Suprapubic skin (tissue), 4 donors: ENCODE measurements at regions not wholly inside any gene's neighbourhood (a gene's known extent, or its start where the extent isn't known, plus 50 kb on each side); places are given as distances from the start of the nearest gene placed in this dataset.

Experiments used
- DNase-seq, 2 donors: peaks; one replicate each; pipeline ENCODE4 v3.0.0-alpha.2; 2019; ENCODE audit warnings: low spot score in 2 of 2
- H3K27ac ChIP-seq: fragments of 200-600 bp; sonication (generic); one replicate; pipeline ENCODE4 v1.5.1; 2019
- H3K27me3 ChIP-seq: fragments of 200-600 bp; sonication (generic); one replicate; pipeline ENCODE4 v1.5.1; 2019
- H3K36me3 ChIP-seq: fragments of 200-600 bp; sonication (generic); one replicate; pipeline ENCODE4 v1.5.1; 2019
- H3K4me1 ChIP-seq: fragments of 200-600 bp; sonication (generic); one replicate; pipeline ENCODE4 v1.5.1; 2019
- H3K4me3 ChIP-seq: fragments of 200-600 bp; sonication (generic); one replicate; pipeline ENCODE4 v1.5.1; 2019; ENCODE audit warnings: mild to moderate bottlenecking
- H3K9me3 ChIP-seq: fragments of 200-600 bp; sonication (generic); one replicate; pipeline ENCODE4 v1.5.1; 2019
- EP300 ChIP-seq: sonication (generic); formaldehyde crosslinking; IDR thresholded peaks from one replicate; pipeline ENCODE4 v1.6.1; 2017; ENCODE audit warnings: antibody characterized with exemption
- POLR2A ChIP-seq, 2 donors: fragments of 450-650 bp; IDR thresholded peaks; one replicate each; pipeline ENCODE4 v1.6.1; 2017; ENCODE audit warnings: antibody characterized with exemption in 2 of 2, mild to moderate bottlenecking in 2 of 2, moderate library complexity in 2 of 2
- POLR2AphosphoS5 ChIP-seq, 3 donors: sonication (generic); formaldehyde crosslinking; IDR thresholded peaks; one replicate each; pipeline ENCODE4 v1.6.1; 2017; ENCODE audit warnings: antibody characterized with exemption in 3 of 3
- WGBS: methylation state at CpG from one replicate; pipeline ENCODE4 v1.1.5; 2018; 5-methylcytosine and 5-hydroxymethylcytosine counted together
- TF ChIP-seq, protein P1 (sequence below), 2 donors: fragments of 200-600 bp in 1 of 2; fragments of 450-650 bp in 1 of 2; sonication (generic) in 1 of 2; IDR thresholded peaks; one replicate each; pipeline ENCODE4 v1.5.1; 2016 to 2019; ENCODE audit warnings: antibody characterized with exemption in 2 of 2, mild to moderate bottlenecking in 1 of 2, moderate library complexity in 1 of 2

- H3K9me3 ChIP-seq: no peaks in the 10 kb centered on the region
- TF ChIP-seq, protein P1, sequence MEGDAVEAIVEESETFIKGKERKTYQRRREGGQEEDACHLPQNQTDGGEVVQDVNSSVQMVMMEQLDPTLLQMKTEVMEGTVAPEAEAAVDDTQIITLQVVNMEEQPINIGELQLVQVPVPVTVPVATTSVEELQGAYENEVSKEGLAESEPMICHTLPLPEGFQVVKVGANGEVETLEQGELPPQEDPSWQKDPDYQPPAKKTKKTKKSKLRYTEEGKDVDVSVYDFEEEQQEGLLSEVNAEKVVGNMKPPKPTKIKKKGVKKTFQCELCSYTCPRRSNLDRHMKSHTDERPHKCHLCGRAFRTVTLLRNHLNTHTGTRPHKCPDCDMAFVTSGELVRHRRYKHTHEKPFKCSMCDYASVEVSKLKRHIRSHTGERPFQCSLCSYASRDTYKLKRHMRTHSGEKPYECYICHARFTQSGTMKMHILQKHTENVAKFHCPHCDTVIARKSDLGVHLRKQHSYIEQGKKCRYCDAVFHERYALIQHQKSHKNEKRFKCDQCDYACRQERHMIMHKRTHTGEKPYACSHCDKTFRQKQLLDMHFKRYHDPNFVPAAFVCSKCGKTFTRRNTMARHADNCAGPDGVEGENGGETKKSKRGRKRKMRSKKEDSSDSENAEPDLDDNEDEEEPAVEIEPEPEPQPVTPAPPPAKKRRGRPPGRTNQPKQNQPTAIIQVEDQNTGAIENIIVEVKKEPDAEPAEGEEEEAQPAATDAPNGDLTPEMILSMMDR (IDR thresholded peaks at IDR 0.05): no peak
- TF ChIP-seq POLR2AphosphoS5 (IDR thresholded peaks at IDR 0.05): no peak
- TF ChIP-seq POLR2A (IDR thresholded peaks at IDR 0.05): no peak
- TF ChIP-seq EP300: no peak
- no peak overlapping the region for H3K4me3 ChIP-seq
- DNase-seq: no peak
- H3K27me3 ChIP-seq: no peaks in the 10 kb centered on the region
- 76% methylated on average over 6 of the region's 6 CpGs for WGBS
- no peak overlapping the region for H3K27ac ChIP-seq
- no peaks in the 10 kb centered on the region for H3K4me1 ChIP-seq
- H3K36me3 ChIP-seq: no peaks in the 10 kb centered on the region
Observed at GRCh38 chr13:106306748-106307277, 228.6 kb downstream of the EFNB2 start.

DNA sequence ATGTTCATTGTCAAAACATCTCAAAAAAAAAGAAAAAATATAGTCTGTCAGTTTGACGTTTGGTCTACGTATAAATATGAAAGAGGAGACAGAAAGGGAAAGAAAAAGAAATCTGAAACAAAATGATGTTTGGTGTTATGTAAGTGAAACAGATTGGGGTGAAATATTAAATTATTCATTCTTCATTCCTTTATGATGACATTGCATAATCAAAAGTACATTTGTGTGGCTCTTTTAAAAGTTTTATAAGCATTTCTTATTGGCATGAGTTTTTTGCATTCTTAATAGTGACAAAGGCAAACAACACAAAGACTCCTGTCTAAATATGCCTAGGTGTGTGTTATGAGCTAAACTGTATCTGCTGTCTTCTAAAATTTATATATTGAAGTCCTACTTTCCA lies 232.6 kb downstream of the EFNB2 start:
- peaks cover under 1% of the 10 kb centered on the region for H3K9me3 ChIP-seq
- WGBS: 82% methylated on average over 2 of the region's 2 CpGs
- H3K36me3 ChIP-seq: no peaks in the 10 kb centered on the region
- TF ChIP-seq EP300 (no peak), POLR2A (IDR thresholded peaks at IDR 0.05) (no peak), POLR2AphosphoS5 (IDR thresholded peaks at IDR 0.05) (no peak)
- TF ChIP-seq, protein P1 (IDR thresholded peaks at IDR 0.05): no peak
- no peak overlapping the region for H3K27ac ChIP-seq
- no peak overlapping the region for H3K4me3 ChIP-seq
- no peak for DNase-seq
- no peaks in the 10 kb centered on the region for H3K4me1 ChIP-seq
- H3K27me3 ChIP-seq: no peaks in the 10 kb centered on the region

DNA sequence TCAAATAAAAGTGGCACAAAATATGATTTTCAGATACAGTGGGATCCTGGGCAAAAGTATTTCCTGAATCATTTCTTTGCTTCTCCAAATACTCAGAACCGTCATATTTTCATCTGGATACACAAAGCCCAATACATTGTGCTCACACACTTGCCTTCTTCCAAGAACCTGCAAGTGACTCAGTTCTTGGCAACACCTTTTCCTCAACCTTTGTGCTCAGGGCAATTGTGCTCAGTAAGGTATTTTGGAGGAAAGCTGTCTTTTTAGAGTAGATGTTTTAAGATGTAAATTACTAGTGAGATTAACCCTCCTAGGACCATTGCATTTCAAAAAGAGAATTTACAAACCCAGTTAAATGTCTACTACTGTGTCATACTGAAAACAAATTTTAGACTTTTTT lies 233.5 kb downstream of the EFNB2 start:
- TF ChIP-seq, protein P1 (IDR thresholded peaks at IDR 0.05): no peak
- TF ChIP-seq POLR2A (IDR thresholded peaks at IDR 0.05) (no peak), POLR2AphosphoS5 (IDR thresholded peaks at IDR 0.05) (no peak), EP300 (no peak)
- Histone ChIP-seq H3K36me3 (no peaks in the 10 kb centered on the region), H3K27me3 (no peaks in the 10 kb centered on the region), H3K9me3 (peaks cover 3% of the 10 kb centered on the region), H3K27ac (no peak overlapping the region), H3K4me1 (no peaks in the 10 kb centered on the region), H3K4me3 (no peak overlapping the region)
- DNase-seq: no peak
- 53% methylated on average over 1 of the region's 1 CpG for WGBS

- TF ChIP-seq, protein P1 (IDR thresholded peaks at IDR 0.05): no peak
- TF ChIP-seq POLR2AphosphoS5 (IDR thresholded peaks at IDR 0.05) (no peak), EP300 (no peak), POLR2A (IDR thresholded peaks at IDR 0.05) (no peak)
- peaks cover 3% of the 10 kb centered on the region for H3K9me3 ChIP-seq
- no peaks in the 10 kb centered on the region for H3K4me1 ChIP-seq
- H3K36me3 ChIP-seq: no peaks in the 10 kb centered on the region
- H3K27ac ChIP-seq: no peak overlapping the region
- H3K27me3 ChIP-seq: no peaks in the 10 kb centered on the region
- no peak for DNase-seq
- 90% methylated on average over 5 of the region's 5 CpGs for WGBS
- H3K4me3 ChIP-seq: no peak overlapping the region
Observed at GRCh38 chr13:106299621-106300020, 235.8 kb downstream of the EFNB2 start.

GRCh38 chr13:106297283-106297682 lies 238.2 kb downstream of the EFNB2 start:
- no peaks in the 10 kb centered on the region for H3K36me3 ChIP-seq
- no peak overlapping the region for H3K4me3 ChIP-seq
- H3K27ac ChIP-seq: no peak overlapping the region
- WGBS: 95% methylated on average over 1 of the region's 1 CpG
- H3K27me3 ChIP-seq: peaks cover 3% of the 10 kb centered on the region
- TF ChIP-seq POLR2A (IDR thresholded peaks at IDR 0.05) (no peak), POLR2AphosphoS5 (IDR thresholded peaks at IDR 0.05) (no peak), EP300 (no peak)
- TF ChIP-seq, protein P1 (IDR thresholded peaks at IDR 0.05): no peak
- no peak for DNase-seq
- H3K9me3 ChIP-seq: peaks cover 3% of the 10 kb centered on the region
- no peaks in the 10 kb centered on the region for H3K4me1 ChIP-seq
